ENCODE measurements at regions not wholly inside any gene's neighbourhood (a gene's known extent, or its start where the extent isn't known, plus 50 kb on each side); places are given as distances from the start of the nearest gene placed in this dataset.

DNA sequence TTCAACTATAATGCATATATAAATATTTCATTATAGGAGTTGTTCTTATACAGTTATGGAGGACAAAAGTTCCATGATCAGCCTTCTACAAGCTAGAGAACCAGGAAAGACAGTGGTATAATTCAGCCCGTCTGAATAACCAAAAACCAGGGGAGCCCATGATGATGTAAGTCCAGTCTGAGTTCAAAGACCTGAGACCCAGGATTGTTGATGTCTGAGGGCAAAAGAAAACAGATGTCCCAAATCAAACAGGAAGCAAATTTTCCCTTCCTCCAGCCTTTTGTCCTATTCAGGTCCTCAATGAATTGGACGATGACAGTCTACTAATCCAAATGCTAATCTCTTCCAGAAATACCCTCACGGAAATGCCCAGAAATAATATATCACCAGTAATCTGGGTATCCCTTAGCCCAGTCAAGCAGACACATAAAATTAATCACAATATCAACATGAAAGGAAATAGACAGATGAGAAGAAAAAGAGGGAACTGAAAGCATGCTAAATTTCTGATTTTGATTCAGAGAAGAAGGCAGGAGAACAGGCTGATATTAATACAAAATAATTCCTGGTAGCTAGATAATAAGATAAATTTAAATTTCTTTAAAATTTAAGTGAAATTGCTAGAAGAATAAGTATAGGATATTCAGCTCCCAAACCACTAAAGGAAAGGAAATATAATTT, 255.6 kb upstream of the CTAGE1 start:
- no peak for TF ChIP-seq POLR2AphosphoS5 (IDR thresholded peaks at IDR 0.05; ENCODE audit: low read depth, low read length)
- TF ChIP-seq TAF1 (IDR thresholded peaks at IDR 0.05; ENCODE audit: borderline replicate concordance, insufficient read depth, low read length), result no peak
- no peak for TF ChIP-seq FOXP2 (optimal IDR thresholded peaks at IDR 0.05; ENCODE audit: borderline replicate concordance, extremely low read depth, extremely low read length, insufficient read depth)
- TF ChIP-seq, protein P1, sequence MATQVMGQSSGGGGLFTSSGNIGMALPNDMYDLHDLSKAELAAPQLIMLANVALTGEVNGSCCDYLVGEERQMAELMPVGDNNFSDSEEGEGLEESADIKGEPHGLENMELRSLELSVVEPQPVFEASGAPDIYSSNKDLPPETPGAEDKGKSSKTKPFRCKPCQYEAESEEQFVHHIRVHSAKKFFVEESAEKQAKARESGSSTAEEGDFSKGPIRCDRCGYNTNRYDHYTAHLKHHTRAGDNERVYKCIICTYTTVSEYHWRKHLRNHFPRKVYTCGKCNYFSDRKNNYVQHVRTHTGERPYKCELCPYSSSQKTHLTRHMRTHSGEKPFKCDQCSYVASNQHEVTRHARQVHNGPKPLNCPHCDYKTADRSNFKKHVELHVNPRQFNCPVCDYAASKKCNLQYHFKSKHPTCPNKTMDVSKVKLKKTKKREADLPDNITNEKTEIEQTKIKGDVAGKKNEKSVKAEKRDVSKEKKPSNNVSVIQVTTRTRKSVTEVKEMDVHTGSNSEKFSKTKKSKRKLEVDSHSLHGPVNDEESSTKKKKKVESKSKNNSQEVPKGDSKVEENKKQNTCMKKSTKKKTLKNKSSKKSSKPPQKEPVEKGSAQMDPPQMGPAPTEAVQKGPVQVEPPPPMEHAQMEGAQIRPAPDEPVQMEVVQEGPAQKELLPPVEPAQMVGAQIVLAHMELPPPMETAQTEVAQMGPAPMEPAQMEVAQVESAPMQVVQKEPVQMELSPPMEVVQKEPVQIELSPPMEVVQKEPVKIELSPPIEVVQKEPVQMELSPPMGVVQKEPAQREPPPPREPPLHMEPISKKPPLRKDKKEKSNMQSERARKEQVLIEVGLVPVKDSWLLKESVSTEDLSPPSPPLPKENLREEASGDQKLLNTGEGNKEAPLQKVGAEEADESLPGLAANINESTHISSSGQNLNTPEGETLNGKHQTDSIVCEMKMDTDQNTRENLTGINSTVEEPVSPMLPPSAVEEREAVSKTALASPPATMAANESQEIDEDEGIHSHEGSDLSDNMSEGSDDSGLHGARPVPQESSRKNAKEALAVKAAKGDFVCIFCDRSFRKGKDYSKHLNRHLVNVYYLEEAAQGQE (IDR thresholded peaks at IDR 0.05; ENCODE audit: insufficient read depth in 1 of 2, low read depth in 2 of 2, low read length in 2 of 2), result no peak
